WTC11 (cell line): ENCODE measurements at regions not wholly inside any gene's neighbourhood (a gene's known extent, or its start where the extent isn't known, plus 50 kb on each side); places are given as distances from the start of the nearest gene placed in this dataset.

Experiments
- CREB1 ChIP-seq: sonication (generic); formaldehyde crosslinking; IDR thresholded peaks from 2 replicates; pipeline ENCODE4 v1.8.0; 2023; ENCODE audit warnings: mild to moderate bottlenecking, missing genetic modification reagents
- KAT7 ChIP-seq: sonication (generic); formaldehyde crosslinking; IDR thresholded peaks from 2 replicates; pipeline ENCODE4 v1.8.1; 2023; ENCODE audit warnings: missing genetic modification reagents, mild to moderate bottlenecking, borderline replicate concordance
- NR2C2 ChIP-seq: sonication (generic); formaldehyde crosslinking; IDR thresholded peaks from 2 replicates; pipeline ENCODE4 v1.8.0; 2022; ENCODE audit warnings: mild to moderate bottlenecking, missing genetic modification reagents
- SP1 ChIP-seq: sonication (generic); formaldehyde crosslinking; conservative IDR thresholded peaks from 2 replicates; pipeline ENCODE4 v1.8.1; 2022; ENCODE audit warnings: missing genetic modification reagents
- TF ChIP-seq, protein P1 (sequence below): sonication (generic); formaldehyde crosslinking; IDR thresholded peaks from 2 replicates; pipeline ENCODE4 v1.8.1; 2023; ENCODE audit warnings: mild to moderate bottlenecking, missing genetic modification reagents, borderline replicate concordance
- TF ChIP-seq, protein P2 (sequence below): sonication (generic); formaldehyde crosslinking; IDR thresholded peaks from 2 replicates; pipeline ENCODE4 v1.8.1; 2023; ENCODE audit warnings: mild to moderate bottlenecking, missing genetic modification reagents, moderate library complexity
- TF ChIP-seq, protein P3 (sequence below): fragments of 200-600 bp; IDR thresholded peaks from 2 replicates; pipeline ENCODE4 v1.8.0; 2022; ENCODE audit warnings: antibody characterized with exemption
- TF ChIP-seq, protein P4 (sequence below): sonication (generic); formaldehyde crosslinking; IDR thresholded peaks from 2 replicates; pipeline ENCODE4 v1.8.1; 2023; ENCODE audit warnings: mild to moderate bottlenecking, missing genetic modification reagents

DNA sequence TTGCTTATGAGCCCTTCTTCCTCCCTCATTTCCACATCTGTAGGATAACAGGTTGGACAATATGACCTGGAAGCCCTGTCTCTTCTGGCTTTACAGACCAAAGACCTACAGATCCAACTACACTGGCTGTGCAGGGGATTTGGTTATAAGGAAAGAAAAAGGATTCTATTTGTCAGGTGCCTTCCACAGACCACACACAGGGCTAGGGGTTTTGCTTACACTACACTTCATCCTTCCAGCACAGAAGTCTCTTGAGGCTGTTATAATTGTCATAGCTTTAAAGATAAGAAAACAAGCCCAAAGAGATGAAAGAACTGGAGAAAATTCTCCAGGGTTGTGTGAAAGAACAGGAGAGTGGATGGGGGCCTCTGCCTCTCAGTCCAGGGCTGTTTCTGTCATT is 302.6 kb downstream of the MYCN start:
- TF ChIP-seq, protein P1, sequence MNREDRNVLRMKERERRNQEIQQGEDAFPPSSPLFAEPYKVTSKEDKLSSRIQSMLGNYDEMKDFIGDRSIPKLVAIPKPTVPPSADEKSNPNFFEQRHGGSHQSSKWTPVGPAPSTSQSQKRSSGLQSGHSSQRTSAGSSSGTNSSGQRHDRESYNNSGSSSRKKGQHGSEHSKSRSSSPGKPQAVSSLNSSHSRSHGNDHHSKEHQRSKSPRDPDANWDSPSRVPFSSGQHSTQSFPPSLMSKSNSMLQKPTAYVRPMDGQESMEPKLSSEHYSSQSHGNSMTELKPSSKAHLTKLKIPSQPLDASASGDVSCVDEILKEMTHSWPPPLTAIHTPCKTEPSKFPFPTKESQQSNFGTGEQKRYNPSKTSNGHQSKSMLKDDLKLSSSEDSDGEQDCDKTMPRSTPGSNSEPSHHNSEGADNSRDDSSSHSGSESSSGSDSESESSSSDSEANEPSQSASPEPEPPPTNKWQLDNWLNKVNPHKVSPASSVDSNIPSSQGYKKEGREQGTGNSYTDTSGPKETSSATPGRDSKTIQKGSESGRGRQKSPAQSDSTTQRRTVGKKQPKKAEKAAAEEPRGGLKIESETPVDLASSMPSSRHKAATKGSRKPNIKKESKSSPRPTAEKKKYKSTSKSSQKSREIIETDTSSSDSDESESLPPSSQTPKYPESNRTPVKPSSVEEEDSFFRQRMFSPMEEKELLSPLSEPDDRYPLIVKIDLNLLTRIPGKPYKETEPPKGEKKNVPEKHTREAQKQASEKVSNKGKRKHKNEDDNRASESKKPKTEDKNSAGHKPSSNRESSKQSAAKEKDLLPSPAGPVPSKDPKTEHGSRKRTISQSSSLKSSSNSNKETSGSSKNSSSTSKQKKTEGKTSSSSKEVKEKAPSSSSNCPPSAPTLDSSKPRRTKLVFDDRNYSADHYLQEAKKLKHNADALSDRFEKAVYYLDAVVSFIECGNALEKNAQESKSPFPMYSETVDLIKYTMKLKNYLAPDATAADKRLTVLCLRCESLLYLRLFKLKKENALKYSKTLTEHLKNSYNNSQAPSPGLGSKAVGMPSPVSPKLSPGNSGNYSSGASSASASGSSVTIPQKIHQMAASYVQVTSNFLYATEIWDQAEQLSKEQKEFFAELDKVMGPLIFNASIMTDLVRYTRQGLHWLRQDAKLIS, result no peak
- TF ChIP-seq, protein P2, sequence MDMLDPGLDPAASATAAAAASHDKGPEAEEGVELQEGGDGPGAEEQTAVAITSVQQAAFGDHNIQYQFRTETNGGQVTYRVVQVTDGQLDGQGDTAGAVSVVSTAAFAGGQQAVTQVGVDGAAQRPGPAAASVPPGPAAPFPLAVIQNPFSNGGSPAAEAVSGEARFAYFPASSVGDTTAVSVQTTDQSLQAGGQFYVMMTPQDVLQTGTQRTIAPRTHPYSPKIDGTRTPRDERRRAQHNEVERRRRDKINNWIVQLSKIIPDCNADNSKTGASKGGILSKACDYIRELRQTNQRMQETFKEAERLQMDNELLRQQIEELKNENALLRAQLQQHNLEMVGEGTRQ (CRISPR knock-in tag), result no peak
- TF ChIP-seq, protein P3, sequence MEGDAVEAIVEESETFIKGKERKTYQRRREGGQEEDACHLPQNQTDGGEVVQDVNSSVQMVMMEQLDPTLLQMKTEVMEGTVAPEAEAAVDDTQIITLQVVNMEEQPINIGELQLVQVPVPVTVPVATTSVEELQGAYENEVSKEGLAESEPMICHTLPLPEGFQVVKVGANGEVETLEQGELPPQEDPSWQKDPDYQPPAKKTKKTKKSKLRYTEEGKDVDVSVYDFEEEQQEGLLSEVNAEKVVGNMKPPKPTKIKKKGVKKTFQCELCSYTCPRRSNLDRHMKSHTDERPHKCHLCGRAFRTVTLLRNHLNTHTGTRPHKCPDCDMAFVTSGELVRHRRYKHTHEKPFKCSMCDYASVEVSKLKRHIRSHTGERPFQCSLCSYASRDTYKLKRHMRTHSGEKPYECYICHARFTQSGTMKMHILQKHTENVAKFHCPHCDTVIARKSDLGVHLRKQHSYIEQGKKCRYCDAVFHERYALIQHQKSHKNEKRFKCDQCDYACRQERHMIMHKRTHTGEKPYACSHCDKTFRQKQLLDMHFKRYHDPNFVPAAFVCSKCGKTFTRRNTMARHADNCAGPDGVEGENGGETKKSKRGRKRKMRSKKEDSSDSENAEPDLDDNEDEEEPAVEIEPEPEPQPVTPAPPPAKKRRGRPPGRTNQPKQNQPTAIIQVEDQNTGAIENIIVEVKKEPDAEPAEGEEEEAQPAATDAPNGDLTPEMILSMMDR, result no peak
- TF ChIP-seq NR2C2 (CRISPR knock-in tag) (no peak), SP1 (CRISPR knock-in tag) (no peak), CREB1 (CRISPR knock-in tag) (no peak), KAT7 (CRISPR knock-in tag) (no peak)
- TF ChIP-seq, protein P4, sequence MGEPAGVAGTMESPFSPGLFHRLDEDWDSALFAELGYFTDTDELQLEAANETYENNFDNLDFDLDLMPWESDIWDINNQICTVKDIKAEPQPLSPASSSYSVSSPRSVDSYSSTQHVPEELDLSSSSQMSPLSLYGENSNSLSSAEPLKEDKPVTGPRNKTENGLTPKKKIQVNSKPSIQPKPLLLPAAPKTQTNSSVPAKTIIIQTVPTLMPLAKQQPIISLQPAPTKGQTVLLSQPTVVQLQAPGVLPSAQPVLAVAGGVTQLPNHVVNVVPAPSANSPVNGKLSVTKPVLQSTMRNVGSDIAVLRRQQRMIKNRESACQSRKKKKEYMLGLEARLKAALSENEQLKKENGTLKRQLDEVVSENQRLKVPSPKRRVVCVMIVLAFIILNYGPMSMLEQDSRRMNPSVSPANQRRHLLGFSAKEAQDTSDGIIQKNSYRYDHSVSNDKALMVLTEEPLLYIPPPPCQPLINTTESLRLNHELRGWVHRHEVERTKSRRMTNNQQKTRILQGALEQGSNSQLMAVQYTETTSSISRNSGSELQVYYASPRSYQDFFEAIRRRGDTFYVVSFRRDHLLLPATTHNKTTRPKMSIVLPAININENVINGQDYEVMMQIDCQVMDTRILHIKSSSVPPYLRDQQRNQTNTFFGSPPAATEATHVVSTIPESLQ (CRISPR knock-in tag), result no peak
